NCI-H2081 treated with DMSO at 0.1 percent for 48 hours (cell line): ENCODE measurements at regions not wholly inside any gene's neighbourhood (a gene's known extent, or its start where the extent isn't known, plus 50 kb on each side); places are given as distances from the start of the nearest gene placed in this dataset.

Experiments
- DNase-seq: peaks from one replicate; lab custom pipeline; 2025; lab: John Stamatoyannopoulos, UW

GRCh38 chr4:115770046-115770543 is 656.7 kb upstream of the NDST4 start:
- no peak for DNase-seq

GRCh38 chr4:115769396-115769795 is 656.0 kb upstream of the NDST4 start:
- no peak for DNase-seq

- no peak for DNase-seq
Measured at GRCh38 chr4:115763051-115763450, 649.6 kb upstream of the NDST4 start.

- no peak for DNase-seq
Measured at GRCh38 chr4:115759231-115759630, 645.8 kb upstream of the NDST4 start.

GRCh38 chr4:115749404-115749803 is 636.0 kb upstream of the NDST4 start:
- DNase-seq = no peak

- DNase-seq = no peak
Measured at GRCh38 chr4:115740806-115741205, 627.4 kb upstream of the NDST4 start.

- no peak for DNase-seq
Measured at GRCh38 chr4:115729739-115730266, 616.4 kb upstream of the NDST4 start.

- DNase-seq = no peak
Measured at GRCh38 chr4:115723621-115724020, 610.2 kb upstream of the NDST4 start.

- DNase-seq = no peak
Measured at GRCh38 chr4:115720611-115721010, 607.2 kb upstream of the NDST4 start.

- DNase-seq = no peak
Measured at GRCh38 chr4:115711575-115711974, 598.2 kb upstream of the NDST4 start.

- DNase-seq = no peak
Measured at GRCh38 chr4:115688961-115689360, 575.5 kb upstream of the NDST4 start.

- DNase-seq = no peak
Measured at GRCh38 chr4:115687052-115687755, 573.8 kb upstream of the NDST4 start.

- no peak for DNase-seq
Measured at GRCh38 chr4:115678425-115678941, 565.1 kb upstream of the NDST4 start.

- no peak for DNase-seq
Measured at GRCh38 chr4:115675719-115676118, 562.3 kb upstream of the NDST4 start.

- no peak for DNase-seq
Measured at GRCh38 chr4:115674485-115674884, 561.1 kb upstream of the NDST4 start.

GRCh38 chr4:115671581-115671980 is 558.2 kb upstream of the NDST4 start:
- DNase-seq = no peak

GRCh38 chr4:115670930-115671329 is 557.5 kb upstream of the NDST4 start:
- DNase-seq = no peak

GRCh38 chr4:115668396-115668795 is 555.0 kb upstream of the NDST4 start:
- no peak for DNase-seq

- DNase-seq = no peak
Measured at GRCh38 chr4:115664285-115664684, 550.9 kb upstream of the NDST4 start.

- no peak for DNase-seq
Measured at GRCh38 chr4:115660465-115660864, 547.0 kb upstream of the NDST4 start.

GRCh38 chr4:115657991-115658650 is 544.7 kb upstream of the NDST4 start:
- DNase-seq = no peak

GRCh38 chr4:115655626-115656025 is 542.2 kb upstream of the NDST4 start:
- no peak for DNase-seq

GRCh38 chr4:115648786-115649185 is 535.4 kb upstream of the NDST4 start:
- no peak for DNase-seq
